Stimulated activated CD8-positive, alpha-beta memory T cell treated with anti-CD3 and anti-CD28 coated beads, Interleukin-15, amount 100 ng/mL, for 48 hours (primary cell): ENCODE measurements at regions not wholly inside any gene's neighbourhood (a gene's known extent, or its start where the extent isn't known, plus 50 kb on each side); places are given as distances from the start of the nearest gene placed in this dataset.
"Not testable (repeated sequence)": the region's sequence is repeated elsewhere in the genome, so short reads cannot be mapped to it uniquely, and the experiment has no call there.

ENCODE experiments used
- DNase-seq, 2 donors: peaks; one replicate each; pipeline ENCODE4 v3.0.0-alpha.2; 2020; ENCODE audit warnings: low read depth in 2 of 2

- DNase-seq: no peak
Observed at GRCh38 chr10:71082960-71083715, 129.2 kb upstream of the UNC5B start.

GRCh38 chr10:71083716-71083975 lies 128.7 kb upstream of the UNC5B start:
- no peak for DNase-seq

GRCh38 chr10:71084061-71084817 lies 128.1 kb upstream of the UNC5B start:
- DNase-seq: no peak

GRCh38 chr10:71084818-71085126 lies 127.6 kb upstream of the UNC5B start:
- DNase-seq: no peak

GRCh38 chr10:71085689-71086438 lies 126.5 kb upstream of the UNC5B start:
- DNase-seq: no peak

- DNase-seq: no peak
Observed at GRCh38 chr10:71086439-71087080, 125.8 kb upstream of the UNC5B start.

GRCh38 chr10:71087622-71088021 lies 124.7 kb upstream of the UNC5B start:
- no peak for DNase-seq

- DNase-seq: no peak
Observed at GRCh38 chr10:71088054-71088453, 124.3 kb upstream of the UNC5B start.

GRCh38 chr10:71088578-71088977 lies 123.8 kb upstream of the UNC5B start:
- DNase-seq: not testable (repeated sequence)

- DNase-seq: no peak
Observed at GRCh38 chr10:71089162-71089561, 123.2 kb upstream of the UNC5B start.

GRCh38 chr10:71090330-71090729 lies 122.0 kb upstream of the UNC5B start:
- DNase-seq: no peak

GRCh38 chr10:71090801-71091200 lies 121.6 kb upstream of the UNC5B start:
- no peak for DNase-seq

GRCh38 chr10:71092812-71093401 lies 119.5 kb upstream of the UNC5B start:
- DNase-seq: no peak

- DNase-seq: no peak
Observed at GRCh38 chr10:71093531-71093930, 118.8 kb upstream of the UNC5B start.

- DNase-seq: peak in 1 of 2 donors; percentile 14
Observed at GRCh38 chr10:71094712-71095390, 117.5 kb upstream of the UNC5B start.

- DNase-seq: no peak
Observed at GRCh38 chr10:71099731-71100361, 112.5 kb upstream of the UNC5B start.

GRCh38 chr10:71103961-71104360 lies 108.4 kb upstream of the UNC5B start:
- no peak for DNase-seq

- not testable (repeated sequence) for DNase-seq
Observed at GRCh38 chr10:71106151-71106550, 106.2 kb upstream of the UNC5B start.

GRCh38 chr10:71107117-71107516 lies 105.3 kb upstream of the UNC5B start:
- not testable (repeated sequence) for DNase-seq

GRCh38 chr10:71108042-71108441 lies 104.3 kb upstream of the UNC5B start:
- DNase-seq: not testable (repeated sequence)
